GM12891 (cell line): ENCODE measurements at regions not wholly inside any gene's neighbourhood (a gene's known extent, or its start where the extent isn't known, plus 50 kb on each side); places are given as distances from the start of the nearest gene placed in this dataset.

ENCODE experiments used
- PAX5 ChIP-seq: IDR thresholded peaks from 2 replicates; pipeline ENCODE4 v1.6.1; 2011; ENCODE audit warnings: low read length, moderate library complexity, mild to moderate bottlenecking; ENCODE audit not compliant: insufficient read depth, severe bottlenecking
- POLR2A ChIP-seq: IDR thresholded peaks from 2 replicates; pipeline ENCODE4 v1.6.1; 2011; ENCODE audit warnings: low read depth, low read length, control low read depth
- POLR2AphosphoS5 ChIP-seq: IDR thresholded peaks from 2 replicates; pipeline ENCODE4 v1.6.1; 2011; ENCODE audit warnings: low read depth, low read length, control low read depth
- POU2F2 ChIP-seq: IDR thresholded peaks from 2 replicates; pipeline ENCODE4 v1.6.1; 2011; ENCODE audit warnings: low read depth, mild to moderate bottlenecking, control low read depth, low read length, moderate library complexity
- SPI1 ChIP-seq: IDR thresholded peaks from 2 replicates; pipeline ENCODE4 v1.6.1; 2011; ENCODE audit warnings: low read depth, low read length, control low read depth
- TAF1 ChIP-seq: IDR thresholded peaks from 2 replicates; pipeline ENCODE4 v1.6.1; 2011; ENCODE audit warnings: low read depth, low read length, control low read depth

DNA sequence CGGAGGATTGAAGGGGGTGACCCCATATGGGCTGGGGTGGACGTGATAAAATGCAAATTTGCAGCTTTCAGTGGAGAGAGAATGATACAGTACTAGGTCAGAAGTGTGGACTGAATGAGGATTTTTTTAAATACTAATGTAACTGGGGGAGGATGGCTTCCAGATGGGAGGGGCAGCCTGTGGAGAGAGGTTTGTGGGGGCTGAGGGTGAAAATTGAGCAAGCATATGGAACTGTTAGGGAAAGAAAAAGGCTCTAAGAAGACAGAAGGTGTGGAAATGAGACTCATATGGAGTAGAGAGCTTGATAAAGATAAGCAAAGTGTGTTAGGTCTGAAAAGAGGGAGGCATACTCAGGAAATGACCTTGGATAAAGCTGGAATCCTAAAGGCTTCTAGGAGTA is 926.4 kb downstream of the IGSF11 start:
- TF ChIP-seq POLR2A = no peak
- TF ChIP-seq POLR2AphosphoS5 = no peak
- no peak for TF ChIP-seq SPI1
- TF ChIP-seq TAF1 = no peak
- TF ChIP-seq PAX5 = no peak
- no peak for TF ChIP-seq POU2F2
